K562 (cell line): ENCODE measurements at regions not wholly inside any gene's neighbourhood (a gene's known extent, or its start where the extent isn't known, plus 50 kb on each side); places are given as distances from the start of the nearest gene placed in this dataset.

ENCODE experiments used
- ATAC-seq: fragments of 200-7000 bp; cut with Tn5 transposase; 3 replicates; pipeline ENCODE4 v1.9.1; 2020; ENCODE audit warnings: moderate library complexity
- BruUV-seq: library from RNA; stranded (reverse); fragments of 400-500 nt; replicated peaks from 2 replicates; lab custom pipeline; 2021; lab: Mats Ljungman, UMichigan
- CTCF ChIA-PET: fragments of 300-600 bp; formaldehyde crosslinking; extraction: SDS; loops from one replicate; lab custom pipeline; 2021; ENCODE audit warnings: low intra/inter-chr PET ratio; lab: Yijun Ruan, JAX
- POLR2A ChIA-PET: fragments of 300-600, 350-650 bp; sonication (Branson Sonifier 250); formaldehyde crosslinking; extraction: SDS; loops from one replicate; lab custom pipeline; 2021; ENCODE audit warnings: antibody characterized with exemption, inconsistent platforms; lab: Yijun Ruan, JAX
- DNase-seq, 4 experiments: peaks; one replicate each; pipeline versions ENCODE4 v3.0.0 to v3.0.0-alpha.2; 2011 to 2018; ENCODE audit warnings: low spot score in 3 of 4, mixed read lengths in 3 of 4; ENCODE audit errors: extremely low read depth in 1 of 4
- FAIRE-seq: peaks from 2 replicates; lab custom pipeline; 2011; peaks lifted over from hg19 to GRCh38; lab: Jason Lieb, UNC
- H2AFZ ChIP-seq: 2 replicates; pipeline ENCODE4 v1.6.0; 2011; ENCODE audit warnings: low read depth, low read length, control low read depth, inconsistent platforms
- H3K27ac ChIP-seq: fragments of 200-600 bp; 3 replicates; pipeline ENCODE4 v1.8.0; 2011; ENCODE audit warnings: low read depth, mild to moderate bottlenecking, control low read depth, inconsistent platforms, low read length, moderate library complexity, mixed read lengths; ENCODE audit errors: extremely low read depth
- H3K27me3 ChIP-seq, 2 experiments: fragments of 300-600 bp in 1 of 2; 2 replicates in 1 of 2; 3 replicates in 1 of 2; pipeline versions ENCODE4 v1.6.0 to v1.8.0; 2011; ENCODE audit warnings: inconsistent platforms in 2 of 2, low read length in 2 of 2, mild to moderate bottlenecking in 1 of 2, mixed read lengths in 1 of 2, moderate library complexity in 1 of 2; ENCODE audit not compliant: control insufficient read depth in 2 of 2, insufficient read depth in 2 of 2
- H3K36me3 ChIP-seq: fragments of 300-600 bp; 3 replicates; pipeline ENCODE4 v1.8.0; 2011; ENCODE audit warnings: mild to moderate bottlenecking, low read length, inconsistent platforms; ENCODE audit not compliant: control insufficient read depth, insufficient read depth
- H3K4me1 ChIP-seq, 2 experiments: fragments of 200-600 bp in 1 of 2; replicated peaks in 1 of 2; 2 replicates in 1 of 2; 3 replicates in 1 of 2; pipeline versions ENCODE4 v1.5.1 to v1.8.0; 2011; ENCODE audit warnings: inconsistent platforms in 2 of 2, low read length in 2 of 2, mild to moderate bottlenecking in 1 of 2, mixed read lengths in 1 of 2, moderate library complexity in 1 of 2; ENCODE audit not compliant: control insufficient read depth in 2 of 2, insufficient read depth in 2 of 2
- H3K4me2 ChIP-seq: 2 replicates; pipeline ENCODE4 v1.6.1; 2011; ENCODE audit warnings: low read length, control low read depth, inconsistent platforms, mixed read lengths; ENCODE audit not compliant: insufficient read depth
- H3K4me3 ChIP-seq: fragments of 200-600 bp; sonication (generic), shearing (Covaris generic); 2 replicates; pipeline ENCODE4 v1.5.1; 2016; ENCODE audit warnings: control low read depth, inconsistent platforms
- H3K79me2 ChIP-seq: fragments of 200-600 bp; 3 replicates; pipeline ENCODE4 v1.8.0; 2011; ENCODE audit warnings: low read length, inconsistent platforms; ENCODE audit not compliant: control insufficient read depth, insufficient read depth
- H3K9ac ChIP-seq, 2 experiments: 2 replicates each; pipeline versions ENCODE4 v1.6.0 to v1.6.1; 2011; ENCODE audit warnings: low read depth in 2 of 2, low read length in 2 of 2, control low read depth in 1 of 2, inconsistent platforms in 1 of 2, mild to moderate bottlenecking in 1 of 2, mixed read lengths in 1 of 2; ENCODE audit not compliant: insufficient read depth in 1 of 2
- H3K9me1 ChIP-seq: one replicate; pipeline ENCODE4 v1.6.0; 2011; ENCODE audit warnings: inconsistent platforms, mild to moderate bottlenecking, low read length, moderate library complexity; ENCODE audit not compliant: control insufficient read depth, insufficient read depth
- H3K9me3 ChIP-seq: replicated peaks from 2 replicates; pipeline ENCODE4 v1.5.1; 2011; ENCODE audit warnings: low read depth, low read length, inconsistent platforms; ENCODE audit not compliant: control insufficient read depth, insufficient read depth
- H4K20me1 ChIP-seq: replicated peaks from 2 replicates; pipeline ENCODE4 v1.6.1; 2011; ENCODE audit warnings: low read length, inconsistent platforms, mixed read lengths; ENCODE audit not compliant: control insufficient read depth, insufficient read depth
- CHD4 ChIP-seq: fragments of 200-600 bp; sonication (generic); IDR thresholded peaks from 3 replicates; pipeline ENCODE4 v1.6.1; 2012; ENCODE audit warnings: low read depth, mild to moderate bottlenecking, mixed read lengths, low read length, inconsistent platforms; ENCODE audit not compliant: insufficient read depth, insufficient replicate concordance, poor library complexity, severe bottlenecking
- SMARCB1 ChIP-seq: IDR thresholded peaks from 2 replicates; pipeline ENCODE4 v1.6.1; 2011; ENCODE audit warnings: improper control_type of control experiment, low read depth; ENCODE audit not compliant: insufficient read length
- SMC3 ChIP-seq: conservative IDR thresholded peaks from 2 replicates; pipeline ENCODE4 v1.6.1; 2011; ENCODE audit warnings: low read depth, low read length, improper control_type of control experiment; ENCODE audit not compliant: insufficient read depth
- SP2 ChIP-seq: IDR thresholded peaks from 2 replicates; pipeline ENCODE4 v1.6.1; 2011; ENCODE audit warnings: mild to moderate bottlenecking, low read depth, low read length, moderate library complexity; ENCODE audit not compliant: poor library complexity, severe bottlenecking; ENCODE audit errors: extremely low read depth
- ZNF174 ChIP-seq: fragments of 250-450 bp; sonication (Bioruptor Pico); IDR thresholded peaks from 2 replicates; pipeline ENCODE4 v1.4.0; 2020; ENCODE audit warnings: mild to moderate bottlenecking
- WGBS: fragments of 100-300 bp; shearing (Covaris generic); methylation state at CpG from one replicate; pipeline ENCODE4 v1.1.6; 2016; ENCODE audit warnings: low coverage, mixed read lengths; ENCODE audit not compliant: insufficient coverage; ENCODE audit errors: missing lambda C conversion rate; 5-methylcytosine and 5-hydroxymethylcytosine counted together
- in situ Hi-C: fragments of 300-500 bp; cut with MboI; formaldehyde crosslinking; loops from 4 replicates; pipeline ENCODE4 v1.15.0; 2018; ENCODE audit warnings: inconsistent platforms, mixed read lengths
- intact Hi-C: fragments of 100-400 bp; cut with micrococcal nuclease; formaldehyde crosslinking; loops from 2 replicates; pipeline ENCODE4 v1.14.2; 2022
- TF ChIP-seq, protein P1 (sequence below), 3 experiments: fragments of 200-800 bp in 1 of 3; fragments of 250-450 bp in 1 of 3; fragments of 450-650 bp in 1 of 3; sonication (Bioruptor Pico) in 1 of 3; sonication (Bioruptor generic) in 1 of 3; formaldehyde crosslinking in 1 of 3; IDR thresholded peaks; 2 replicates each; pipeline versions ENCODE4 v1.6.1 to v1.8.0; 2016 to 2022; ENCODE audit warnings: mild to moderate bottlenecking in 2 of 3, missing genetic modification characterization in 2 of 3, missing compliant biosample characterization in 1 of 3, moderate library complexity in 1 of 3

DNA sequence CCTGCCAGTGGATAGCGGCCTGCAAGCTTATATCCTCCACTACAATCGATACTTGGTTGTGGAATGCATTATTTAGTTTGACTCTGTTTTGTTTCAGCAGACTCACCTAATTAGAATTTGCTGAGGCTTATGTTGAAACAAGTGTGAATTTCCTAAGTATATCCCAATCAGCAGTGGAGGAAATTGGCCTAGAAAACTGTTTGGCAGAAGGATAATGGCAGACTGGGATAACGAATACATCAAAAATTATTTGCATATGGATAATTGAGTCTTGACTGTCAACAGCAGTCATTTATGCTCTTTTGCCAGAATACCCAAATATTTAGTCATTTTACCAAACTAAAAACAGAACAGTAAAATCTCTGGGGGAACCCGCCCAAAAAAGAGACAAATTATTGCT lies 261.0 kb downstream of the DOK5 start:
- in situ Hi-C loops = no loop called here
- no peaks in the 10 kb centered on the region for H3K27me3 ChIP-seq
- no peaks in the 10 kb centered on the region for H3K4me1 ChIP-seq
- no TSS peak for BruUV-seq
- ATAC-seq (no peak), DNase-seq (no peak), FAIRE-seq (no peak)
- H3K4me2 ChIP-seq = no peak overlapping the region
- TF ChIP-seq SMARCB1 (no peak), SMC3 (no peak), SP2 (no peak), CHD4 (no peak), ZNF174 (CRISPR knock-in tag) (no peak)
- TF ChIP-seq, protein P1, sequence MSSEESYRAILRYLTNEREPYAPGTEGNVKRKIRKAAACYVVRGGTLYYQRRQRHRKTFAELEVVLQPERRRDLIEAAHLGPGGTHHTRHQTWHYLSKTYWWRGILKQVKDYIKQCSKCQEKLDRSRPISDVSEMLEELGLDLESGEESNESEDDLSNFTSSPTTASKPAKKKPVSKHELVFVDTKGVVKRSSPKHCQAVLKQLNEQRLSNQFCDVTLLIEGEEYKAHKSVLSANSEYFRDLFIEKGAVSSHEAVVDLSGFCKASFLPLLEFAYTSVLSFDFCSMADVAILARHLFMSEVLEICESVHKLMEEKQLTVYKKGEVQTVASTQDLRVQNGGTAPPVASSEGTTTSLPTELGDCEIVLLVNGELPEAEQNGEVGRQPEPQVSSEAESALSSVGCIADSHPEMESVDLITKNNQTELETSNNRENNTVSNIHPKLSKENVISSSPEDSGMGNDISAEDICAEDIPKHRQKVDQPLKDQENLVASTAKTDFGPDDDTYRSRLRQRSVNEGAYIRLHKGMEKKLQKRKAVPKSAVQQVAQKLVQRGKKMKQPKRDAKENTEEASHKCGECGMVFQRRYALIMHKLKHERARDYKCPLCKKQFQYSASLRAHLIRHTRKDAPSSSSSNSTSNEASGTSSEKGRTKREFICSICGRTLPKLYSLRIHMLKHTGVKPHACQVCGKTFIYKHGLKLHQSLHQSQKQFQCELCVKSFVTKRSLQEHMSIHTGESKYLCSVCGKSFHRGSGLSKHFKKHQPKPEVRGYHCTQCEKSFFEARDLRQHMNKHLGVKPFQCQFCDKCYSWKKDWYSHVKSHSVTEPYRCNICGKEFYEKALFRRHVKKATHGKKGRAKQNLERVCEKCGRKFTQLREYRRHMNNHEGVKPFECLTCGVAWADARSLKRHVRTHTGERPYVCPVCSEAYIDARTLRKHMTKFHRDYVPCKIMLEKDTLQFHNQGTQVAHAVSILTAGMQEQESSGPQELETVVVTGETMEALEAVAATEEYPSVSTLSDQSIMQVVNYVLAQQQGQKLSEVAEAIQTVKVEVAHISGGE (CRISPR knock-in tag; IDR thresholded peaks at IDR 0.05) = peak in 1 of 3 experiments; percentile 21; a peak in 1 of 6 replicates
- H3K79me2 ChIP-seq = no peaks in the 10 kb centered on the region
- no peaks in the 10 kb centered on the region for H3K9me1 ChIP-seq
- intact Hi-C loops = no loop called here
- H3K9me3 ChIP-seq = no peaks in the 10 kb centered on the region
- CTCF ChIA-PET = no interaction called here
- no peak overlapping the region for H3K9ac ChIP-seq
- H2AFZ ChIP-seq = no peak overlapping the region
- under 1% methylated on average over 4 of the region's 4 CpGs for WGBS
- no peaks in the 10 kb centered on the region for H3K36me3 ChIP-seq
- H3K4me3 ChIP-seq = no peak overlapping the region
- H4K20me1 ChIP-seq = no peaks in the 10 kb centered on the region
- no peak overlapping the region for H3K27ac ChIP-seq
- POLR2A ChIA-PET = no interaction called here
